HG02885 (cell line): ENCODE measurements at regions not wholly inside any gene's neighbourhood (a gene's known extent, or its start where the extent isn't known, plus 50 kb on each side); places are given as distances from the start of the nearest gene placed in this dataset.

ENCODE experiments used
- ATAC-seq: cut with Tn5 transposase; IDR thresholded peaks from one replicate; pipeline ENCODE4 v1.9.1; 2021; ENCODE audit warnings: mild to moderate bottlenecking; ENCODE audit not compliant: unreplicated experiment, poor library complexity

DNA sequence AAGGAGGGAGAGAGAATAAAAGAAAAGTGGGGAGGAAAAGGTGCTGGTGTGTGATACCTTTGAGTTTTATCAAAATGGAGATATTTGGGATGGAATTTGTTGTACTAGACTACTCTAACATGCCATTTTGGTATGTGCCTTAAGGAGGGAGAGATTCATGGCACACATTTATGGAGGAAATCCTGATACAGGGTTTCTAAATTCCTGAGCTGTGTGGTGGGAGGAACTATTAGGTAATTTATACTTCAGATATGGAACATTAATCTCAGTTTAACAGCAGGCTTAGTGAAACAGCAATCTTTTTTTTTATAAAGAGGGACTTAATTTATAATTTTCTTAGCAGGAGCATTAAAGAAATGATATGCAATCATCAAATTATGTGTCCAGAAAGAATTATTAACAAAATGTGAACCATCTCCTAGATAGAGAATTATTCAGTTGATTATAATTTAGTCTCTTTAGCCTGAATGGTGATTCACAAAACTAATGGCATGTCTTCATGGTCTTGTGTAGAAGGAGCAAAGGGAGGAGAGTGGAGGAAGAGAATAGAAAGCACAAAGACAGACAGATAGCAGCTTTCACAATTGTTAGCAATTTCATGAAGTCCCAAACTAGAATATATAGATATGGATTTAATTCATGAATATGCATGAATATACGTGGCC is 301.6 kb downstream of the HLX start:
- ATAC-seq, result no peak

- ATAC-seq, result no peak
Observed at GRCh38 chr1:221182791-221183533, 303.7 kb downstream of the HLX start.

DNA sequence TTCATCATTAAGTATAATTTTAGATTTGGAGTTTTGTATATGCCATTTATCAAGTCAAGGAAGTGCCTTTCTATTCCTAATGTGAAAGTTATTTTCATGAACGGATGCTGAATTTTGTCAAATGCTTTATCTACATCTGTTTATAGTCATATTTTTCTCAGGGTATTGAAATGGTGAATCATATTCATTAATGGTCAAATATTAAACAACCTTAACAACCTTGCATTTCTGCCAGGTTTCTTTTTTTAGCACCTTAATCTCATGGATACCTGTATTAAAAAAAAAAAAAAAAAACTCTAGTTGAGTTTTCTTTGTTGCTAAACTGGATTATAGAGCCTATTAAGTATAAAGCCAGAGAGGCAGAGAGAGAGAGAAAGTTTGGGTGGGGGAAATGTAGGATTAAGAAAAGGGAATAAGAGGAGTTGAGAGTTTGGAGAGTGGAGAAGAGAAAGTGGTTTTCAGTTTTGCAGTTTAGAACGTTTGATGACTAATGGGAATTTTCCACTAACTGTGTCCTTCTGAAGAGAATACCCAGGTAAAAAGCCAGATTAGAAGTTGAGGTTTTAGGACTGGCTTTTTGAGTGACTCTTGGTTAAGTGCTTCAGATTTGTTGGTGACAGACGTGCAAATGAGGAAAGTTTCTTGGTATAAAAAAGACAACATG is 305.0 kb downstream of the HLX start:
- no peak for ATAC-seq

DNA sequence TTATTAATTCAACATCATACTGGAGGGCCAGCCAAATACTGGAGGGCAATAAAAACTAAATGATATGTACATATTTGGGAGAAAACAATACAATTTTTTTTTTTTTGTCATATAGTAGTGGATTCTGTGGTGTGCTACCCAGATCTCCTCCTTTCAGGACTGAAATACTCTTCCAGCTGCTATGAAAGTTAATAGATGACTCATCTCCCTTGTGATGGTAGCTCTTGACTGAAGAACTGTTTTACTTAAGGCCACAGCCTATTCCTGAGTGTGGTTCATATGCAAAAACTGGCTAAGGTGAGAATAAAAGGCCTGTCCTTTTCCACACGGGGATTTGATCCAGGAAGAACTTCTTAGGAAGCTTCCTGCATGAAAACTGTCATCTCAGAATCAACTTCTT is 307.9 kb downstream of the HLX start:
- peak; percentile 63 for ATAC-seq

DNA sequence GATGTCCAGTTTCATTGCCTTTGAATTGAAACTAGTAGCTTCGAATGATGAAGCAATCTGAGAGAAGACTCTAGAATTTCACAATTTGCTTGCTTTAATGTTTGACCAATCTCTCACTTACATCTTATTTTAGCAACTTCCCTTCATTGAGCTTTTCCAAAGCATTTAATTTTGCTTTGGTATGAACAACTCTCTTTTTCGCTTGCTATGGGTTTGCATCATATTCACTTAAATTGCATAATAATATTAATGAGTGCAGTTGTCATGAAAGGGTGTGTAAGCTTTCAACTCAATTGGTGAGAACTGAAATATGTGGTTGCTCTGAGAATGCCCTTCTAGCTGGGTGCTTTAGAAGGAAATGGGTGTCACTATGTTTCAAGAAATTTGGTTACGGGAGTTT is 309.2 kb downstream of the HLX start:
- no peak for ATAC-seq

DNA sequence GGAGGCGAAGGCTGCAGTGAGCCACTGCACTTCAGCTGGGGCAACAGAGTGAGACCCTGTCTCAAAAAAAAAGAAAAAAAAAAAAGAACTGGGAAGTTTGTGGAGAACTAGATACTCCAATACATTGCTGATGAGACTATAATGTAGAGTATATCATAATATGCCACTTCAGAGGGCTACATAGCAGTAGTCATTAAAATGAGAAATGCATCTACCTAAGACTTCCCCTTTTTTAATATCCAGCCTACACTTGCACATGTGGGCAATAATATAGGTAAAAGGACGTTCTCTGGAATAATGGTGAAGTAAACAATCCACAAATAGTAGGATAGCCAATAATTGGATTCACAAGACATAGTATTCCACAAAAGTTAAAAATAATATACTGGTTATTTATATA is 311.0 kb downstream of the HLX start:
- no peak for ATAC-seq

DNA sequence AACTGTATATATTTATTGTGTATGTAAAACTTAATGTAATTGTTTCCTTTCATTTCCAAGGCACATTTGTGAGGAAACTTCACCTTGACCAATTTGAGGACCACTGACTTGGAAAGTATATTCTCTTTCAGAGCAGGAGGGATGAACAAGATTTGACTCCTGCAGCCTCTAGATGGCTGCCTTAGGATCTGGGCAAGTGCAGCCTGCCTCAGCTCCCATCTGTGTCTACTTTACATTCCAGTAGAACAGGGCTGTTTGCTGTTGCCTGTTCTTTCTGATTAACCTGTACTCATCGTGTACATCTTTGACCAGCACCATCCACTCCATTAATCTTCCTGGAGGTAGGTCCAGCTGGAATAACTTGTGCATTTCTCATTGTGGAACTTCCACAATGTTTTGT is 312.8 kb downstream of the HLX start:
- no peak for ATAC-seq

- ATAC-seq, result peak; percentile 73
Observed at GRCh38 chr1:221200464-221200863, 321.2 kb downstream of the HLX start.

DNA sequence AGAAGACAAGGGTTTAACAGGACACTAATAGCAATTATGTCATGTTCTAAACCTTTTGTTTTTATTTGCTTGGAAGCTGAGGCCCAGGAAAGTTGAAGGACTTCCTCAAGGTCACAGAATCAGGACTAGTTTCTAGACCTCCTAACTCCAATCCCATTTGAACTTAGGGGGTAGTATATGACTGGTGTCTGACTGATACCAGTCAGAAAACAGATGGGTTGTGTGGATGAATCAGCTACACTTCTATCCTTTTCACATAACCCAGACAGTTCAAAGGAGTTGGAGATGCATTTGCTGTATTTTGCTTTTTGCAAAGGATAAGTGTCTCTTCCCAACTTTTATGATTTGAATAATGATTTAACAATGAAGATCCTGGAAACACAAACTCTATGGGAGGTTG is 322.5 kb downstream of the HLX start:
- no peak for ATAC-seq

DNA sequence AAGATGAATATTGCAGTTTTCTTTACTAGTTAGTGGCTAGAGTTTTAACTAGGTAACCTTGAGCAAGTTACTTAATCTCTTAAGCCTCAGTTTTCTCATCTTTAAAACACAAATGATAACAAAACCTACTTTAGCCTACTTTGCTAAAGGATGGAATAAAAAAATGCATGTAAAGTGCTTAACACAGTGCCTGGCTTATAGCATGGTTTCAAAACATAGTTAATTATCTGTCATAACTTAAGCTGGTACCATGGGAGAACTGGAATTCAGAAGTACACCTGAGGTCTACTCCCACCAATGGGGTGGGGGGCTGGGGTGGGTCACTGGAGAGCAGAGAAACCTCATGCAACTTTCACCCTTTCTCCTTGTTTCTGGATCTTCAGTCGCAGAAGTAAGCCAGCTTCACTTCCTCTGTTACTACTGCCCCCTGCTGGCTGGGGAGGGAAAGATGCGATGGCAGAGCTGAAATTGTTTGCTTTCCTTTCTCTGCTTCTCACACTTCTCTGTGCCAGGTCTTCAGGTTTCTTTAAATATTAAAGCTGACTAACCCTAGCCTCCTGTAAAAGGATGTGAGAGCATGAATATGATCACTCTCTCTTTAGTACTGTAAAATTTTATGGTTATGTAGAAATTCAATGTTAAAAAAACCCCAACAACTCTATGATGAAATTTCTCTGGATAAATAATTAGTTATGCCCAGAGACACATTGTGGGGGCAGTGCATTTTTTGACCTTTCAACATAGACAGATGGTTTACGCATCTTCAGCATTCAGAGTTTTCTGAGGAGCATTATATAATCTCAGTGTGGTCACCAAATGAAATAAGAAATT is 324.2 kb downstream of the HLX start:
- ATAC-seq, result peak; percentile 70

GRCh38 chr1:221204055-221204833 is 325.0 kb downstream of the HLX start:
- no peak for ATAC-seq

- no peak for ATAC-seq
Observed at GRCh38 chr1:221206076-221206475, 326.8 kb downstream of the HLX start.

DNA sequence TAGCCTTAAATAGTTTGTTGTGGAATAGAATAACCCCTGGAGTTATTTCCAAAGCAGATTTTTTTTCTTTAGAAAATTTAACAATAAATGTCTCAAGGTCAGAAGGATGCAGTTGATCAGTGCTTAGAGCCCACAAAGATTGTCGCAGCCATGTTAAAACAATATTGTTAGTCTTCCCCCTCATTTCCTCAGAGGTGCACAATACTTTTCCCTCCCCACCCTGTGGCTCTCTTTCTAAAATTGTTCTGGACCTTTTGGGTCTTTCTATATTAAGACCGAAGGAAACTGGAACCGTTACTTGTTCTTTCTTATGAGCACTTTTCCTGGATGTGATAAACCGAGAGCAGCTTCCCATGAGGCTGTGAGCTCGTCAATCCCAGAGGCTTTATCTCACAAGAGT is 333.7 kb downstream of the HLX start:
- no peak for ATAC-seq

GRCh38 chr1:221217029-221217428 is 337.8 kb downstream of the HLX start:
- no peak for ATAC-seq

DNA sequence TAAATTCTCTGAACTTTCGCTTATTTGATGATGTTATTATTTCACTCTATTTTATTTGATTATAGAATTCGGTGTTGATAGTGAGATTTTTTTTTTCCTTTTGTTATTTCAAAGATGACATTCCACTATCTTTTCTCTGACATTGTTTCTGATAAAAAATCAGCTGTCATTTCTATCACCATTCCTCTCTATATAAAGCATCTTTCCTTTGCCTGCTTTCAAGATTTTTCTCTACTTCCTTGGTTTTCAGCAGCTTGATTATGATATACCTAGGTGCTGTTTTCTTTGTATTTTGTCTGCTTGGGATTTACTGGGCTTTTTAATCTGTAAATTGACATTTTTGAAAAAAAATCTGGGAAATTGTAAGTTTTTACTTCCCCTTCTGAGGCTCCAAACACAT is 344.0 kb downstream of the HLX start:
- no peak for ATAC-seq

DNA sequence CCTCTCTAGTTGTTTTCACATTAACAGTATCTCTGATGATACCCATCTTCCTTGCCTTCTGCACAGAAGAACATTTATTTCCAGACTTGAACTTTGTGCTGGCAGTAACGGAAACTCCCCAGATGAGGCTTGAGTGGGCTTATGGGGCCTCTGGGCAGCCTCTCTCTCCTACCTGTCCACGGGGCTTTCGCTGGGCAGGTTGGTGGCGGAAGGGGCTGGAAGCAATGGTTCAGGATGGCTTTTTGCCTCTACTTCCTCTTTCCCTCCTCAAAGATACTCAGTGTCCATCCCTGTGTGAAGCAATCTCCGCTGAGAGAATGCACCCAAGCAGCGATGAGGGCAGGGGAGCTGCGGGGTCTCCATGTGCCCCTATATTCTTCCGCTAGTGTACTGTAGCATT is 348.2 kb downstream of the HLX start:
- ATAC-seq, result no peak

DNA sequence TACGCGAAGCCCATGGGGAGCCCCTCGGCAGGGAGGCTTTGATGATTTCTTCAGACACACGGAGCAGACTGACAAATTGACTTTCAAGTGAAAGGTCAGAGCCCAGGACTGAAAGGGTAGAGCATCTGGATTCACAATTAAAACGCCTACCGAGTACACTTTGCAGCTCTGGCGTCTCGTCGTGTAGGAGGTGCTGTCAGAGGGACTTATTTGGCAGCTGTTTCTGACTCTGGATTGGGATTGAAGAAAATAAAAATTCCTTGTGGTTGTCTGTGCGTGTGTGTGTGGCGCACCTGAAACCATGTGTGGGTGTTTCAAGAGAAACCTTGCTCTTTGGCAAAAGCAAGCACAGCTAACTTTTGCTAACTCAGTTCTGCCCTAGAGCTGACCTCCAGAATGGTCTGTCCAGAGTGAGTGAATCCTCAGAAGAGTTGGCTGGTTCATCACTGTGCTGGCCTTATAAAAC is 348.7 kb downstream of the HLX start:
- ATAC-seq, result no peak

GRCh38 chr1:221228594-221228993 is 349.4 kb downstream of the HLX start:
- no peak for ATAC-seq

DNA sequence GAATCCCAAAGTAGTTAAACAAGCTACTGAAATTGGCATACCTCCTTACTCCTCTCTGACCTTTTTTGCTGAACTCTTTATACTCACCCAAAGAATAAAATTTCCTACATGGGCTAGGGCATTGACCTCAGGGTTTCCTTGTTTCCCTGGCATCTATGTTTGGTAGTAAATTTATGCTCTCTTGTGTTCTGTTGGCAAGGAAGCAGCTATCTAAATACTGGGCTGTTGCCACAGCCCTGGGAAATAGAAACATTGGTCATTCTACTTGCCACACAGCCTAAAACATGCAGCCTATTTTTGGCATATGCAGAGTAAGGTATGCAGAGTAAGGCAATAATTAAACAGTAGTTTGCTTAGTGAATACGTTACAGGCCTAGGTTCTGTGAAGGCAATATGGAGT is 351.4 kb downstream of the HLX start:
- ATAC-seq, result no peak

DNA sequence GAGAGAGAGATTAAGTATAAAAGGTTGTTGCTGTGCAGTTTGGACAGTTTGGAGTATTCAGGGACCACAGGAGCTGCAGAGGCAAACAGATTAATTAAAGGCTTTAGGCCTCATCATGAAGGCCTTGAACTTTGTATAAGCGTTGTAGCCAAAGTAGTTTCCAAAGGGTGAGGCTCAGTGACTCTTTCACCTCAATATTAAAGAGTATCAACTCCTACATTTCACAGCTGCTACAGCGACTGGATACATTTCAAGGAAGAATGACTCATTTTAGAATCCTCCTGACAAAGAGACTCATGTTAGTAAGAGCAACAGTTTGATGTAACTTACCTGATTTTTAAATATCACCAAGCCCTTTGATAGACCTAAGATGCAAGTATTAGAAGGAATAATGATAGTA is 355.5 kb downstream of the HLX start:
- no peak for ATAC-seq
